GM10266 (cell line): ENCODE measurements at regions not wholly inside any gene's neighbourhood (a gene's known extent, or its start where the extent isn't known, plus 50 kb on each side); places are given as distances from the start of the nearest gene placed in this dataset.
A peak's percentile ranks its signal among the peaks of the same experiment; 100 is the strongest.

Experiments
- DNase-seq: peaks from one replicate; pipeline ENCODE4 v3.0.0; 2012; ENCODE audit errors: extremely low spot score
- TF ChIP-seq, protein P1 (sequence below): IDR thresholded peaks from 2 replicates; pipeline ENCODE4 v1.5.1; 2012; ENCODE audit warnings: mild to moderate bottlenecking, low read depth; ENCODE audit not compliant: control insufficient read depth, insufficient read depth; ENCODE audit errors: missing control alignments

DNA sequence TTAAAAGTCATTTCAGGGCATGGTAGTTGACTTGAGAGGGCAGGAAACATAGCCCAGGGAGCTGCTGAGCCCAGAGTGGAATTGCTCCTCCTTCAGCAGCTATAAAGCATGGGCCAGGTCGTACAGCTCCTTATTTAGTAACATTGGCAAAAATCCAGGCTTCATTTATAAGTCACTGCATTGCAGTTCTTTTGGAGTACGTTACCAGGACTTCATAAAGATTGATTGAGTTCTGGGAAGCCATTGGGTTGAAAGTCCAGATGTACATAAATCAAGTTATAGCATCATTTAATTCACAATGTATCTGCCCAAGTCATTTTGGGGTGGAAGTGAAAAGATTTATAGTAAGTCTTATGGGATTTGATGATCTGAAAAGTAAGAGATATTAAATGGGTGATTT, 53.0 kb upstream of the ANKEF1 start:
- TF ChIP-seq, protein P1, sequence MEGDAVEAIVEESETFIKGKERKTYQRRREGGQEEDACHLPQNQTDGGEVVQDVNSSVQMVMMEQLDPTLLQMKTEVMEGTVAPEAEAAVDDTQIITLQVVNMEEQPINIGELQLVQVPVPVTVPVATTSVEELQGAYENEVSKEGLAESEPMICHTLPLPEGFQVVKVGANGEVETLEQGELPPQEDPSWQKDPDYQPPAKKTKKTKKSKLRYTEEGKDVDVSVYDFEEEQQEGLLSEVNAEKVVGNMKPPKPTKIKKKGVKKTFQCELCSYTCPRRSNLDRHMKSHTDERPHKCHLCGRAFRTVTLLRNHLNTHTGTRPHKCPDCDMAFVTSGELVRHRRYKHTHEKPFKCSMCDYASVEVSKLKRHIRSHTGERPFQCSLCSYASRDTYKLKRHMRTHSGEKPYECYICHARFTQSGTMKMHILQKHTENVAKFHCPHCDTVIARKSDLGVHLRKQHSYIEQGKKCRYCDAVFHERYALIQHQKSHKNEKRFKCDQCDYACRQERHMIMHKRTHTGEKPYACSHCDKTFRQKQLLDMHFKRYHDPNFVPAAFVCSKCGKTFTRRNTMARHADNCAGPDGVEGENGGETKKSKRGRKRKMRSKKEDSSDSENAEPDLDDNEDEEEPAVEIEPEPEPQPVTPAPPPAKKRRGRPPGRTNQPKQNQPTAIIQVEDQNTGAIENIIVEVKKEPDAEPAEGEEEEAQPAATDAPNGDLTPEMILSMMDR, result no peak
- DNase-seq, result no peak

GRCh38 chr20:9978397-9979004, 56.3 kb upstream of the ANKEF1 start:
- DNase-seq, result peak; percentile 56
- TF ChIP-seq, protein P1, result peak; percentile 80

GRCh38 chr20:9977629-9978028, 57.2 kb upstream of the ANKEF1 start:
- no peak for DNase-seq
- TF ChIP-seq, protein P1, result no peak

DNA sequence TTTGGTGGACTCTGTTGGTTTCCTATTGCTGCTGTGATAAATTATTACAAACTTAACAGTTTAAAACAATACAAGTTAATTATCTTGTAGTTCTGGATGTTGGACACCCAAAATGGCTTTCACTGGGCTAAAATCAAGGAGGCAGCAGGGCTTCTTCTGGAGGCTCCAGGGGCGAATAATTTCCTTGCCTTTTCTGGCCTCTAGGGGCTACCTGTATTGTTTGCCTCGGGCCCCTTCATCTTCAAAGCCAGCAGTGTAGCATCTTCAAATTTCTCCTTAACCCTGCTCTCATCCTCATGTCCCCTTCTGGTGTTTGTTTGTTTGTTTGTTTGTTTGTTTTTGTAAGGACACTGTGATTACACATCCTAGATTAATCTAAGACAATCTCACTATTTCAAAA, 60.5 kb upstream of the ANKEF1 start:
- no peak for DNase-seq
- TF ChIP-seq, protein P1, result no peak

- no peak for DNase-seq
- TF ChIP-seq, protein P1, result no peak
Measured at GRCh38 chr20:9971746-9972145, 63.0 kb upstream of the ANKEF1 start.

DNA sequence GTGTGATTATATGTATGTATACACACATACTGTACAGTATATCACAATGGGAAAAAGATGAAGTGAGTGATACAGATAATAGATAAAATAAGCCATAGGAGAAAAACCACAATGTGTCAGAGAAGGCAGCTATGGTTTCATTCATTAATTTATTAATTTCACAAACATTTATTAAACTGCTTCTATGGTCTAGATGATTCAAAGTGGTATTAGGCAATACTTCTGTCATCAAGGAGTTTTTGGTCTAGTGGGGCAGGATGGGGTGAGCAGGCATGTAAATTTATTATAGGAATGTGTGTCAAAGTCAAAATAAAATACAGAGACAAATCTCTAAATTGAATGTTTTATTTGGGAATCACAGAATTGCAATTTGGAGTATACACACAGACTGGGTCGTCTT, 65.2 kb upstream of the ANKEF1 start:
- TF ChIP-seq, protein P1, result no peak
- no peak for DNase-seq

GRCh38 chr20:9968015-9968414, 66.8 kb upstream of the ANKEF1 start:
- DNase-seq, result no peak
- TF ChIP-seq, protein P1, result no peak
